ENCODE measurements at regions not wholly inside any gene's neighbourhood (a gene's known extent, or its start where the extent isn't known, plus 50 kb on each side); places are given as distances from the start of the nearest gene placed in this dataset.

- no peak for TF ChIP-seq KDM4A (IDR thresholded peaks at IDR 0.05; ENCODE audit: low read depth, low read length, severe bottlenecking)
Observed at GRCh38 chr15:73822998-73823397, 50.4 kb upstream of the TBC1D21 start (continued).
